ENCODE measurements at regions not wholly inside any gene's neighbourhood (a gene's known extent, or its start where the extent isn't known, plus 50 kb on each side); places are given as distances from the start of the nearest gene placed in this dataset.

DNA sequence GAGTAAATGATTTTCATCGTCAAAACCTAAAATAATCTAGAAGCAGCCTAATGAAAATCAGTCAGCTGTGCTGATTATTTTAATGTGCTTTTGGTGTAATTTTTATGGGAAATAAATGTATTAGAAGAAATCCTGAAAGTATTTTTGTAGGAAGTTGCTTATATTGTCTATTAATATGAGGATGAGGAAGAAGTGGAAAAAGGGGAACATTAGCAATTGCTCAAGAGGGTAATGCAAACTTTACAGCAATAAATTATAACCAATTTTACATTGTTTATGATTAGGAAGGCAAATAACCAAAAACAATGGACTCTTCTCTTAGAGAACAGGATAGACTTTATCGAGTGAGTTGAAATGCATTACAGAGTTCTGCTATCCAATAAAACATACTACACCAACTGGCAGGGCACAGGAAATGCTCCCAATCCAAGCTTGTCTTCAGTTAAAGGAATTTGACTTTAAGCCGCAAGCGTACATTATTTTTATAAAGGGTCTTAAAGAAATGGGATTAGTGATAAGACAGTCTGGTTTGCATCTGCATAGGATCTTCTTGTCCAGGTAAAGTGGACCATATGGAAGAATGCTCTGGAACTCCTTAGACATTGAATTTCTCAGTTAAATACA, 374.8 kb downstream of the PDGFC start:
- 100% methylated on average over 2 of the region's 4 CpGs for WGBS (ENCODE audit: insufficient coverage)
- ChIA-PET CTCF (interaction anchor here (0.6 to 0.7 kb wide), 2 partner anchors 66 to 469 kb away, joined by 3 read pairs; no protein-coding TSS in a partner anchor), POLR2A (no interaction called here)
- Histone ChIP-seq H3K27me3 (replicated peaks in 2 of 5; ENCODE audit: control insufficient read depth in 4 of 5, insufficient read depth in 5 of 5, low read length in 4 of 5) (no peaks in the 10 kb centered on the region), H3K4me1 (ENCODE audit: control extremely low read depth in 1 of 4, control insufficient read depth in 4 of 4, insufficient read depth in 4 of 4, low read length in 3 of 4) (peaks cover 0 to 9% (median 4%) of the 10 kb centered on the region in 4 experiments), H3K9me3 (ENCODE audit: control extremely low read depth in 1 of 5, control insufficient read depth in 4 of 5, insufficient read depth in 2 of 5, low read depth in 1 of 5, low read length in 4 of 5) (peaks cover 0 to 1% (median 0%) of the 10 kb centered on the region in 5 experiments), H3K4me3 (ENCODE audit: control insufficient read depth in 1 of 7, extremely low read depth in 1 of 7, insufficient read depth in 4 of 7, low read depth in 2 of 7, low read length in 6 of 7) (no peak overlapping the region), H3K36me3 (ENCODE audit: control insufficient read depth in 4 of 4, insufficient read depth in 4 of 4, low read length in 3 of 4) (no peaks in the 10 kb centered on the region), H3K27ac (ENCODE audit: insufficient read depth in 1 of 2, low read depth in 1 of 2, low read length in 2 of 2, poor library complexity in 1 of 2, severe bottlenecking in 2 of 2) (no peak overlapping the region)
- no peak for DNase-seq

DNA sequence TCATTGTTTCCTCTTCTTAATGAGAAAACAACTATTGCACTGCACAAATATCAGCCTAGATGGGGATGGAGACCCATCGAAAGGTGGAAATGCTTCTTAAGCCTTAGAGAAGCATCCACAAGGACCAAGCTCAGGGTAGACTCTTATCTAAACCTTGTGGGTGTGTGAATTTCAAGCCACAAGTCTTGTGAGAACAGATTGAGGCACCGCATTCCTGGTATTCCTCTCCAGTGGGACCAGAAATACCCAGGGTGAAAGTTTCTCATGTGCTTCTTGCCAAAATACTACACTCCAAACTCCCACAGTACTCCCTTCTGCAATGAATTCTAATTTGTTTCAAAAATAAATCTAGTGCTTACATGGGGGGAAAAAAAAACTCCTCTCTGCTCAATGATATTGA, 375.6 kb downstream of the PDGFC start:
- Histone ChIP-seq H3K27me3 (replicated peaks in 2 of 5; ENCODE audit: control insufficient read depth in 4 of 5, insufficient read depth in 5 of 5, low read length in 4 of 5) (no peaks in the 10 kb centered on the region), H3K4me1 (ENCODE audit: control extremely low read depth in 1 of 4, control insufficient read depth in 4 of 4, insufficient read depth in 4 of 4, low read length in 3 of 4) (peaks cover 0 to 9% (median 4%) of the 10 kb centered on the region in 4 experiments), H3K36me3 (ENCODE audit: control insufficient read depth in 4 of 4, insufficient read depth in 4 of 4, low read length in 3 of 4) (no peaks in the 10 kb centered on the region), H3K9me3 (ENCODE audit: control extremely low read depth in 1 of 5, control insufficient read depth in 4 of 5, insufficient read depth in 2 of 5, low read depth in 1 of 5, low read length in 4 of 5) (peaks cover 0 to 1% (median 0%) of the 10 kb centered on the region in 5 experiments), H3K27ac (ENCODE audit: insufficient read depth in 1 of 2, low read depth in 1 of 2, low read length in 2 of 2, poor library complexity in 1 of 2, severe bottlenecking in 2 of 2) (no peak overlapping the region), H3K4me3 (ENCODE audit: control insufficient read depth in 1 of 7, extremely low read depth in 1 of 7, insufficient read depth in 4 of 7, low read depth in 2 of 7, low read length in 6 of 7) (no peak overlapping the region)
- POLR2A ChIA-PET: no interaction called here
- CTCF ChIA-PET: interaction anchor here (1.4 kb wide), 1 partner anchor 447 kb away, joined by 5 read pairs; no protein-coding TSS in a partner anchor
- DNase-seq: peak in 2 of 3 donors; percentile 6 to 14
- 88% methylated on average over 2 of the region's 2 CpGs for WGBS (ENCODE audit: insufficient coverage)

DNA sequence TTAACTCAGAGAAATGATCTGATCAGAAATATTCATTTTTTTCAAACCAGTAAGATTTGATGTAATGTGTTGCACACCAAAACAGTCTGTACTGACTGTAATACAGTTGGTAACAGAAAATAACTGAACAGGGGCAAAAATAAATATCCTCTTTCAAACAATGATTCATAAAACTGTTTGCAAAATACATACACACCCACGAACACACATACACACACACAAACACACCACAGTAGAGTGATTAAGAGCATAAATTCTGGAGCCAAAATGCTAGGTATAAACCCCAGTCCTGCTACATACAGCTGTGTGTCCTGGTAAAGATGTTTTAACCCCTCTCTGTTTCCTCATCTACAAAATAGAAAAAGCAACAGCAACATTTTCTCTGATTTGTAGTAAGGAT, 376.6 kb downstream of the PDGFC start:
- Histone ChIP-seq H3K4me3 (ENCODE audit: control insufficient read depth in 1 of 7, extremely low read depth in 1 of 7, insufficient read depth in 4 of 7, low read depth in 2 of 7, low read length in 6 of 7) (no peak overlapping the region), H3K27me3 (replicated peaks in 2 of 5; ENCODE audit: control insufficient read depth in 4 of 5, insufficient read depth in 5 of 5, low read length in 4 of 5) (no peaks in the 10 kb centered on the region), H3K27ac (ENCODE audit: insufficient read depth in 1 of 2, low read depth in 1 of 2, low read length in 2 of 2, poor library complexity in 1 of 2, severe bottlenecking in 2 of 2) (no peak overlapping the region), H3K36me3 (ENCODE audit: control insufficient read depth in 4 of 4, insufficient read depth in 4 of 4, low read length in 3 of 4) (no peaks in the 10 kb centered on the region), H3K9me3 (ENCODE audit: control extremely low read depth in 1 of 5, control insufficient read depth in 4 of 5, insufficient read depth in 2 of 5, low read depth in 1 of 5, low read length in 4 of 5) (peaks cover 0 to 1% (median 0%) of the 10 kb centered on the region in 5 experiments), H3K4me1 (ENCODE audit: control extremely low read depth in 1 of 4, control insufficient read depth in 4 of 4, insufficient read depth in 4 of 4, low read length in 3 of 4) (peaks cover 0 to 9% (median 4%) of the 10 kb centered on the region in 4 experiments)
- ChIA-PET CTCF (interaction anchor here (0.9 to 1.4 kb wide), 2 partner anchors 120 to 448 kb away, joined by 3 to 5 read pairs; no protein-coding TSS in a partner anchor), POLR2A (no interaction called here)
- WGBS (ENCODE audit: insufficient coverage): no CpG with 5 or more reads among the region's 1 CpG
- DNase-seq: no peak

DNA sequence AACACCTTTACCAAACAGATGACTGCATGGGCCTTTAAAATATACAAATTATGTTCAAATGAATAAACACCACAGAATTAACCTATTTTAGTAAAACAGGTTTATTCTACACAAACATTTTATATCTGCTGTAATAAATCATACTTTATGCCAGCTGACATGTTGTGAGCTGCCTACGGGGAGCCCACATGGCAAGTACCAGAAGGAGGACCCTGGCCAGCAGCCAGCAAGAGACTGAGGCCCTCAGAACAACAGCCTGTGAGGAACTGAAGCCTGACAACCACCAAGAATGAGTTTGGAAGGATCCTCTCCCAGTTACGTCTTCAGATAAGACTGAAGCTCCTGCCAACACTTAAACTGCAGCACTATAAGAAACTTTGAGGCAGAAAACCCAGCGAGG, 377.0 kb downstream of the PDGFC start:
- peaks cover 0 to under 1% (median 0%) of the 10 kb centered on the region in 5 experiments for H3K9me3 ChIP-seq (ENCODE audit: control extremely low read depth in 1 of 5, control insufficient read depth in 4 of 5, insufficient read depth in 2 of 5, low read depth in 1 of 5, low read length in 4 of 5)
- no peaks in the 10 kb centered on the region for H3K27me3 ChIP-seq (replicated peaks in 2 of 5; ENCODE audit: control insufficient read depth in 4 of 5, insufficient read depth in 5 of 5, low read length in 4 of 5)
- H3K4me1 ChIP-seq (ENCODE audit: control extremely low read depth in 1 of 4, control insufficient read depth in 4 of 4, insufficient read depth in 4 of 4, low read length in 3 of 4): peaks cover 0 to 9% (median 4%) of the 10 kb centered on the region in 4 experiments
- no peaks in the 10 kb centered on the region for H3K36me3 ChIP-seq (ENCODE audit: control insufficient read depth in 4 of 4, insufficient read depth in 4 of 4, low read length in 3 of 4)
- WGBS (ENCODE audit: insufficient coverage): 0% methylated on average over 2 of the region's 3 CpGs
- peak; percentile 5 to 64 (median 63) for DNase-seq
- ChIA-PET CTCF (interaction anchor here (0.9 to 1.0 kb wide), 2 partner anchors 15 to 120 kb away, joined by 3 to 4 read pairs; no protein-coding TSS in a partner anchor), POLR2A (no interaction called here)
- no peak overlapping the region for H3K27ac ChIP-seq (ENCODE audit: insufficient read depth in 1 of 2, low read depth in 1 of 2, low read length in 2 of 2, poor library complexity in 1 of 2, severe bottlenecking in 2 of 2)
- H3K4me3 ChIP-seq (ENCODE audit: control insufficient read depth in 1 of 7, extremely low read depth in 1 of 7, insufficient read depth in 4 of 7, low read depth in 2 of 7, low read length in 6 of 7): no peak overlapping the region

DNA sequence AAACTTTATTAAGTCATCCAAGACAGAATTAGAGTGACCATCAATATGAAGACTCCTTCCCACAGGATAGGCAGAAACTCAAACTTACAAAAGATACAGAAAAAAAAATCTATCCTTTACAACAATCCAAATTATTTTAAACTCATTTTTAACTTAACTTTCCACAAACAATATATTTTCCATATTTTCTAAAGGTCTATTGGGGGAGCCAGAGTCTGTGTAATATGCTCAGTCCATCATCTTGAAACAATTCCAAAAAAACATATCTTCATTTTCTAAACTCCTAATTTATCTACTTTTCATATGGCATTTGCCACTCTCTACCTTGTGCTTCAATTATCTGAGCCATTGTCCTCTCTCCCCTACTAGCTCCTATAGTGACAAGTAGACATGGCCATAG, 378.1 kb downstream of the PDGFC start:
- Histone ChIP-seq H3K4me3 (ENCODE audit: control insufficient read depth in 1 of 7, extremely low read depth in 1 of 7, insufficient read depth in 4 of 7, low read depth in 2 of 7, low read length in 6 of 7) (no peak overlapping the region), H3K9me3 (ENCODE audit: control extremely low read depth in 1 of 5, control insufficient read depth in 4 of 5, insufficient read depth in 2 of 5, low read depth in 1 of 5, low read length in 4 of 5) (no peaks in the 10 kb centered on the region), H3K36me3 (ENCODE audit: control insufficient read depth in 4 of 4, insufficient read depth in 4 of 4, low read length in 3 of 4) (no peaks in the 10 kb centered on the region), H3K27me3 (replicated peaks in 2 of 5; ENCODE audit: control insufficient read depth in 4 of 5, insufficient read depth in 5 of 5, low read length in 4 of 5) (no peaks in the 10 kb centered on the region), H3K27ac (ENCODE audit: insufficient read depth in 1 of 2, low read depth in 1 of 2, low read length in 2 of 2, poor library complexity in 1 of 2, severe bottlenecking in 2 of 2) (no peak overlapping the region), H3K4me1 (ENCODE audit: control extremely low read depth in 1 of 4, control insufficient read depth in 4 of 4, insufficient read depth in 4 of 4, low read length in 3 of 4) (peaks cover 0 to 9% (median 4%) of the 10 kb centered on the region in 4 experiments)
- CTCF ChIA-PET: interaction anchor here (0.6 to 1.5 kb wide), 4 partner anchors 16 to 452 kb away, joined by 3 to 4 read pairs (median 4); no protein-coding TSS in a partner anchor
- POLR2A ChIA-PET: no interaction called here
- peak; percentile 9 to 25 (median 12) for DNase-seq

DNA sequence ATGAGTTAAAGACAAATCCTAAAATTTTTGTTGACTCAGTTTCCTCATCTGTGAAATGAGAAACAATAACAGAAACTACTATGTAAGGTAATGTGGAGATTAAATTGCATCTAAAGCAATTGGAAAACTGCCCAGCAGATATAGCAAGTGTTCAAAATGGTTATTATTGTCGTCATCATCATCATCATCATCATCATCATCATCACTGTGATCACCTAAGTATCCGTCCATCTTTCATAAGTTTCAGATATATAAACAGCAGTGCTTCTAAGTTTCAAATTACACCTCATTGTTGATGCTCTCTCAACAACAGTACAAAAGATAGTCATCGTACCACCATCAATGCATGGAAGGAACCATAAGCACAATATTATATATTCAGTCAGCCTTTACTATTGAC, 379.9 kb downstream of the PDGFC start:
- ChIA-PET POLR2A (no interaction called here), CTCF (no interaction called here)
- WGBS (ENCODE audit: insufficient coverage): 95% methylated on average over 3 of the region's 3 CpGs
- Histone ChIP-seq H3K27ac (ENCODE audit: insufficient read depth in 1 of 2, low read depth in 1 of 2, low read length in 2 of 2, poor library complexity in 1 of 2, severe bottlenecking in 2 of 2) (no peak overlapping the region), H3K4me3 (ENCODE audit: control insufficient read depth in 1 of 7, extremely low read depth in 1 of 7, insufficient read depth in 4 of 7, low read depth in 2 of 7, low read length in 6 of 7) (no peak overlapping the region), H3K27me3 (replicated peaks in 2 of 5; ENCODE audit: control insufficient read depth in 4 of 5, insufficient read depth in 5 of 5, low read length in 4 of 5) (no peaks in the 10 kb centered on the region), H3K9me3 (ENCODE audit: control extremely low read depth in 1 of 5, control insufficient read depth in 4 of 5, insufficient read depth in 2 of 5, low read depth in 1 of 5, low read length in 4 of 5) (no peaks in the 10 kb centered on the region), H3K4me1 (ENCODE audit: control extremely low read depth in 1 of 4, control insufficient read depth in 4 of 4, insufficient read depth in 4 of 4, low read length in 3 of 4) (peaks cover 0 to 9% (median 3%) of the 10 kb centered on the region in 4 experiments), H3K36me3 (ENCODE audit: control insufficient read depth in 4 of 4, insufficient read depth in 4 of 4, low read length in 3 of 4) (no peaks in the 10 kb centered on the region)
- DNase-seq: no peak

DNA sequence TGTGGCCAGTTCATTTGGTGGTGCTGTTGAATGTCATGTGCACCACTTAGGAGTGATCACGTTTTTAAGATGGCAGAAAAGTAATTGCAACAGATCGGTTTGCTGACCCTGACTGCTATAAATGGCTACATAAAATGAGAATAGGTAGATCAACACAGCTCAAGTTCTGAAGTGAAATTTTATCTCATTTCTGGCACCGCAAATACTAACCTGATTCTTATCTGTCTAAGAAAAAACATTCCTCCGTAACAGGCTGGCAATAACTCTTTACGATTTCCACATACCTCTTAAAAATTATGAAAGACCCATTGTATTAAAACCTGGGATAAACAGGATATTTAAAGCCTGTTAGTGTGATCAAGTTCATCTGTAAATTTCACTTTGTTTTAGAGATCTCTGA, 387.5 kb downstream of the PDGFC start:
- ChIA-PET POLR2A (no interaction called here), CTCF (no interaction called here)
- DNase-seq: no peak
- Histone ChIP-seq H3K4me3 (ENCODE audit: control insufficient read depth in 1 of 7, extremely low read depth in 1 of 7, insufficient read depth in 4 of 7, low read depth in 2 of 7, low read length in 6 of 7) (no peak overlapping the region), H3K4me1 (ENCODE audit: control extremely low read depth in 1 of 4, control insufficient read depth in 4 of 4, insufficient read depth in 4 of 4, low read length in 3 of 4) (no peaks in the 10 kb centered on the region), H3K27ac (ENCODE audit: insufficient read depth in 1 of 2, low read depth in 1 of 2, low read length in 2 of 2, poor library complexity in 1 of 2, severe bottlenecking in 2 of 2) (no peak overlapping the region), H3K9me3 (ENCODE audit: control extremely low read depth in 1 of 5, control insufficient read depth in 4 of 5, insufficient read depth in 2 of 5, low read depth in 1 of 5, low read length in 4 of 5) (peaks cover 0 to 1% (median 0%) of the 10 kb centered on the region in 5 experiments), H3K27me3 (replicated peaks in 2 of 5; ENCODE audit: control insufficient read depth in 4 of 5, insufficient read depth in 5 of 5, low read length in 4 of 5) (no peaks in the 10 kb centered on the region), H3K36me3 (ENCODE audit: control insufficient read depth in 4 of 4, insufficient read depth in 4 of 4, low read length in 3 of 4) (no peaks in the 10 kb centered on the region)
- WGBS (ENCODE audit: insufficient coverage): 93% methylated on average over 2 of the region's 5 CpGs
